Right atrium auricular region (tissue), 2 donors: ENCODE measurements at regions not wholly inside any gene's neighbourhood (a gene's known extent, or its start where the extent isn't known, plus 50 kb on each side); places are given as distances from the start of the nearest gene placed in this dataset.

Experiments
- DNase-seq: peaks from one replicate; pipeline ENCODE4 v3.0.0-alpha.2; 2019; ENCODE audit warnings: low spot score
- H3K27ac ChIP-seq, 2 donors: fragments of 200-600 bp; sonication (generic); 1 replicate in 1 of 2; 2 replicates in 1 of 2; pipeline ENCODE4 v1.5.1; 2016 to 2019
- H3K27me3 ChIP-seq, 2 donors: fragments of 200-600 bp; sonication (generic); one replicate each; pipeline versions ENCODE4 v1.5.1 to v1.6.0; 2017 to 2019
- H3K36me3 ChIP-seq: fragments of 200-600 bp; sonication (generic); one replicate; pipeline ENCODE4 v1.5.1; 2016
- H3K4me1 ChIP-seq, 2 donors: fragments of 200-600 bp; sonication (generic); one replicate each; pipeline versions ENCODE4 v1.5.1 to v1.6.0; 2017 to 2019
- H3K4me3 ChIP-seq, 2 donors: fragments of 200-600 bp; sonication (generic); 1 replicate in 1 of 2; 2 replicates in 1 of 2; pipeline ENCODE4 v1.5.1; 2017 to 2019; ENCODE audit warnings: mild to moderate bottlenecking in 1 of 2, moderate library complexity in 1 of 2
- H3K9me3 ChIP-seq, 2 donors: fragments of 200-600 bp; sonication (generic); one replicate each; pipeline ENCODE4 v1.5.1; 2019
- CTCF ChIP-seq, 2 donors: fragments of 200-600 bp; sonication (generic); IDR thresholded peaks; one replicate each; pipeline ENCODE4 v1.5.1; 2019; ENCODE audit warnings: antibody characterized with exemption in 2 of 2

DNA sequence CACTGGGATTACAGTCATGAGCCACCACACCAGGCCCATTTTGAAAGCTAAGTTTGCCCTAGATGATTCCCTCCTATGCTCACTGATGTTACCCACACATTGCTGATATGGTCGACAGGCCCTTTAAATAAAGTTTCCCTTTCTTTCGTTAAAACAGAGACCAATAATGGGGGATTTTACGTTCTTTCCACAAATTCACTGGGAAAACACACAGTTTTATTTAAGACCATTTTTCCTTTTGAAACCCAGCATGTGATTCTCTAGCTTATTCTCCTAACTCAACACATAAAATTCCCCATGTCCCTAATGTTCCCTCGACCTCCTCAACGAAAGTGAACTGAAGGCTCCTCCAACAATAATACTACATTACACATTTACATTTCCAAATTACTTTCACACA is 223.2 kb downstream of the ANAPC1 start:
- Histone ChIP-seq H3K9me3 (no peaks in the 10 kb centered on the region), H3K27ac (no peak overlapping the region), H3K36me3 (no peaks in the 10 kb centered on the region), H3K27me3 (no peaks in the 10 kb centered on the region), H3K4me3 (no peak overlapping the region), H3K4me1 (peaks cover 0 to 18% of the 10 kb centered on the region in 2 donors)
- TF ChIP-seq CTCF (IDR thresholded peaks at IDR 0.05), result no peak
- DNase-seq, result no peak

DNA sequence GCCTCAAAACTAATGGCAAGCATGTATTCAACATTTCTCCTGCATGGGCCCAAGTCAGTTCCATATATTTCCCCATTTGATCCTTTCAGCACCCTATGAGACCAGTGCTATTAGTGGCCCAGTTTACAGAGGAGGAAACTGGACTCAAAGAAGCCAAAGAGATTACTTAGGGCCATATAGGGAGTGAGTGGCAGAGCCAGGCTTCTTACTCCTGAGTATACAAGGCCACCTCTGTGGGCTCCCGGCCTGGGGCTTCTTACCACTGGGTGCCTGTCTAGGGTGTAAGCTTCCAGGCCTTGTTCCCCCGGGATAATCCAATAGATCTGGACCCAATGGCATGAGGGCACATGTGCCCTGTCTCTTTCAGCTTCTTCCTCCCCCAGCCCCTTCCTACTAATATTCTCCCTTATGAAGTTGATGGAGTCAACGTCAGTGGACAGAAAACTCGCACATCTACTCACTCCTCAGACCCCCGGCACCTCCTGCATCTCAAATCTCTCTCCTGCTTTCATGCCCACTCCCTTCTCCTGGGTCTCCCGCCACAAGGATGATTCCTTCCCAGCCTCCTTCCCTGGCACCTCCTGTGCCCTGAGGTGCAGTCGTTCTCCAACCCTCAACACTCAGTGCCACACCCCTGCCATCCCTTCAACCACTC is 222.6 kb downstream of the ANAPC1 start:
- Histone ChIP-seq H3K27me3 (no peaks in the 10 kb centered on the region), H3K9me3 (no peaks in the 10 kb centered on the region), H3K27ac (no peak overlapping the region), H3K4me1 (peaks cover 0 to 18% of the 10 kb centered on the region in 2 donors), H3K4me3 (no peak overlapping the region), H3K36me3 (no peaks in the 10 kb centered on the region)
- DNase-seq, result no peak
- no peak for TF ChIP-seq CTCF (IDR thresholded peaks at IDR 0.05)

DNA sequence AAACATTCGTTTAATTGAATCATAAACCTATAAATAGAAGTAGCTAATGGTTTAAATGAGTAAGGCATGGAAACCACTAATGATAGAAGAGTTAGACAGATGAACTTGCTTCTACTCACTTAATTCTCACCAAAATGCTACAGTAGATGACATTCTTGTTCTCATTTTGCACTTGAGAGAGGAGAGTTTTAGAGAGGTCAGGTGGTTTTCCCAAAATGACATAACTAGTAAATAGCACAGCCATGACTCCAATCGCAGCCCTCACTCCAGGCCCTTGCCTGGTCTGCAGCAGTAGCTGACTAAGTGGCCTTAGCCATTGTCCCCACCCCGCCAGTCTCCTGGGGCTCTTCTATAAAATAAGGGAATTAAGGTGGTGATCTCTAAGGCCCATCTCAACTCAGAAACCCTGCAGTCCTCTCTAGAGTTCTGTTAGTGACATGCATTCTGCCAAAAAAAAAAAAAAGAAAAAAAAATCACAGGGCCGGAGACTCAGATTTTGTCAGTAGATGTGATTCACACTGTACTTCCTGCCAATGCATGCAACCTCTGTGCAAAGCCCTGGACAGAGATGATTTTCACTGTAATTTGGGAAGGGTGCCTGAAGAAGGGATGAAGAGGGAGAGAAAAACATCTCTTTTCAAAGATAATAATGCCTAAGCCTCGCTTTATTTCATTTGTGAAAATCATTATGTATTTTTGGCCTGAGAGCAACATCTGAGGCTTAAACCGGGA is 221.8 kb downstream of the ANAPC1 start:
- no peak for DNase-seq
- Histone ChIP-seq H3K27ac (no peak overlapping the region), H3K9me3 (no peaks in the 10 kb centered on the region), H3K36me3 (no peaks in the 10 kb centered on the region), H3K27me3 (no peaks in the 10 kb centered on the region), H3K4me1 (peaks cover 0 to 18% of the 10 kb centered on the region in 2 donors), H3K4me3 (no peak overlapping the region)
- no peak for TF ChIP-seq CTCF (IDR thresholded peaks at IDR 0.05)

- Histone ChIP-seq H3K4me3 (no peak overlapping the region), H3K36me3 (no peaks in the 10 kb centered on the region), H3K27ac (no peak overlapping the region), H3K9me3 (no peaks in the 10 kb centered on the region), H3K27me3 (no peaks in the 10 kb centered on the region), H3K4me1 (peaks cover 0 to 18% of the 10 kb centered on the region in 2 donors)
- no peak for TF ChIP-seq CTCF (IDR thresholded peaks at IDR 0.05)
- DNase-seq, result no peak
Observed at GRCh38 chr2:111662771-111663470, 221.1 kb downstream of the ANAPC1 start.

DNA sequence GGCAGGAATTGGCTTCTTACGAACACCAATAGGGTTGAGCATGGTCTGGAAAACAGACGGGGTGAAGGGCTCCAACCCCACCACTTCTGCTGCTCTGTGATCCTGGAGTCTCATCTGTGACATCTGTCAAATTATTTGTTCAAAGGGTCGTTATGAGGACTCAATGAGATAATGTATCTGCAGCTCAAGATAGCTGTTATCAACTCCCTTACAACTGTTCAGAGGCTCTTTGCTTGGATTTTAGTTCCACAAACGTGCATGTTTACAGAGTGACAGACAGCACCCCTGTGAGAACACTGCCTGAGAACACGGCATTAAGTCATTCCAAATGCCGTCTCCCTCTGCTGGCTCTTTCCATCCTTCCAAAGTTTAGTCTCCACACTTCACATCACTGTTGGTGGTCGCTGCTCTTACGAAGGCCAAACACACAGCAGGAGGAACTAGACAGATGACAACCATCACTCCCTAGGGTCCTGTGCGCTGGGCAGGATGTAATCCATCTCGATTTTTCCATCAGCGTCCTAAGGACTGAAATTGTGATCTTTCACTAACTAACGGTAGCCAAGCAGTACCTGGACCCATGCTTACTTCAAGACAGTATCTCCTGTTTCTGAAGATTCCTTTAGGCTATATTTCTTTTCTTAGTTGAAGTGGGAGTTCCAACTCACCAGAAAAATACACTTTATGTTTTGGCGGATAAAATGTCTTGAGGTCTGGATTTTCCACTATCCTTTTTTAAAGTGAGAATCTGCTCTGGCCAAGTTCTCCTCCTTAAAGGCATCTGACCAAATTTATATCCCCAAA is 220.3 kb downstream of the ANAPC1 start:
- no peak overlapping the region for H3K4me3 ChIP-seq
- no peaks in the 10 kb centered on the region for H3K36me3 ChIP-seq
- H3K9me3 ChIP-seq, result no peaks in the 10 kb centered on the region
- no peak for DNase-seq
- H3K27ac ChIP-seq, result no peak overlapping the region
- H3K27me3 ChIP-seq, result no peaks in the 10 kb centered on the region
- peaks cover 0 to 18% of the 10 kb centered on the region in 2 donors for H3K4me1 ChIP-seq
- peak in 1 of 2 donors; percentile 14 for TF ChIP-seq CTCF (IDR thresholded peaks at IDR 0.05)
